ENCODE measurements at regions not wholly inside any gene's neighbourhood (a gene's known extent, or its start where the extent isn't known, plus 50 kb on each side); places are given as distances from the start of the nearest gene placed in this dataset.

GRCh38 chr14:100403802-100404365 lies 80.7 kb downstream of the SLC25A47 start:
- TF ChIP-seq FOXA1 (IDR thresholded peaks at IDR 0.05) (no peak), TARDBP (IDR thresholded peaks at IDR 0.05) (no peak)

Measured in HEK293T (cell line).